Caco-2 (cell line): ENCODE measurements at regions not wholly inside any gene's neighbourhood (a gene's known extent, or its start where the extent isn't known, plus 50 kb on each side); places are given as distances from the start of the nearest gene placed in this dataset.

ENCODE experiments used
- BruUV-seq: library from RNA; stranded (reverse); fragments of 400-500 nt; replicated peaks from 2 replicates; lab custom pipeline; 2021; lab: Mats Ljungman, UMichigan
- CTCF ChIA-PET: fragments of 300-600 bp; sonication (Branson Sonifier 250); formaldehyde crosslinking; loops from one replicate; lab custom pipeline; 2022; ENCODE audit warnings: antibody characterized with exemption; lab: Charles Lee
- POLR2A ChIA-PET: fragments of 300-600 bp; sonication (Branson Sonifier 250); formaldehyde crosslinking; loops from one replicate; lab custom pipeline; 2022; ENCODE audit warnings: antibody characterized with exemption; lab: Charles Lee
- DNase-seq, 2 experiments: peaks; one replicate each; pipeline versions ENCODE4 v3.0.0 to v3.0.0-alpha.2; 2020 to 2022
- H3K27me3 ChIP-seq: replicated peaks from 2 replicates; pipeline ENCODE4 v1.6.0; 2011; ENCODE audit warnings: low read length; ENCODE audit not compliant: control insufficient read depth, insufficient read depth
- H3K36me3 ChIP-seq: 2 replicates; pipeline ENCODE4 v1.5.1; 2011; ENCODE audit warnings: low read length; ENCODE audit not compliant: control insufficient read depth, insufficient read depth
- H3K4me1 ChIP-seq: fragments of 250-450 bp; sonication (Bioruptor Pico); 2 replicates; pipeline ENCODE4 v1.5.1; 2020; ENCODE audit warnings: mild to moderate bottlenecking
- H3K4me3 ChIP-seq: 2 replicates; pipeline ENCODE4 v1.5.1; 2011; ENCODE audit warnings: low read depth, mild to moderate bottlenecking, control low read depth, low read length
- H3K9me3 ChIP-seq: fragments of 250-450 bp; sonication (Bioruptor Pico); 2 replicates; pipeline ENCODE4 v1.5.1; 2020; ENCODE audit warnings: mild to moderate bottlenecking, moderate library complexity
- H3K27ac Mint-ChIP-seq: one replicate; pipeline ENCODE4 v1.8.0; 2022; ENCODE audit warnings: mixed read lengths; ENCODE audit not compliant: unreplicated experiment
- H3K27me3 Mint-ChIP-seq: one replicate; pipeline ENCODE4 v1.8.0; 2022; ENCODE audit warnings: mixed read lengths; ENCODE audit not compliant: insufficient read depth, unreplicated experiment
- H3K36me3 Mint-ChIP-seq: one replicate; pipeline ENCODE4 v1.8.0; 2022; ENCODE audit warnings: mild to moderate bottlenecking, mixed read lengths; ENCODE audit not compliant: insufficient read depth, unreplicated experiment
- H3K4me1 Mint-ChIP-seq: one replicate; pipeline ENCODE4 v1.8.0; 2022; ENCODE audit warnings: low read depth, mixed read lengths; ENCODE audit not compliant: unreplicated experiment
- H3K4me3 Mint-ChIP-seq: one replicate; pipeline ENCODE4 v1.8.0; 2022; ENCODE audit warnings: mild to moderate bottlenecking, moderate library complexity, mixed read lengths; ENCODE audit not compliant: unreplicated experiment
- H3K9me3 Mint-ChIP-seq: one replicate; pipeline ENCODE4 v1.8.0; 2022; ENCODE audit warnings: mixed read lengths; ENCODE audit not compliant: unreplicated experiment
- intact Hi-C: fragments of 100-400 bp; cut with micrococcal nuclease; formaldehyde crosslinking; loops from one replicate; pipeline ENCODE4 v1.10.0; 2022; ENCODE audit not compliant: unreplicated experiment
- TF ChIP-seq, protein P1 (sequence below), 2 experiments: fragments of 200-600 bp in 1 of 2; IDR thresholded peaks; 1 replicate in 1 of 2; 2 replicates in 1 of 2; pipeline versions ENCODE4 v1.5.1 to v1.8.0; 2011 to 2022; ENCODE audit warnings: antibody characterized with exemption in 1 of 2, control low read depth in 1 of 2, inconsistent platforms in 1 of 2, low read depth in 1 of 2, low read length in 1 of 2, mild to moderate bottlenecking in 1 of 2, moderate library complexity in 1 of 2; ENCODE audit not compliant: insufficient read depth in 1 of 2, severe bottlenecking in 1 of 2, unreplicated experiment in 1 of 2

GRCh38 chr1:187281085-187281484, 452.3 kb downstream of the PLA2G4A start:
- H3K4me1 Mint-ChIP-seq = no peaks in the 10 kb centered on the region
- no peaks in the 10 kb centered on the region for H3K36me3 Mint-ChIP-seq
- ChIA-PET POLR2A (no interaction called here), CTCF (no interaction called here)
- no peak overlapping the region for H3K27ac Mint-ChIP-seq
- Histone ChIP-seq H3K4me1 (no peaks in the 10 kb centered on the region), H3K4me3 (no peak overlapping the region), H3K36me3 (no peaks in the 10 kb centered on the region), H3K27me3 (no peaks in the 10 kb centered on the region), H3K9me3 (no peaks in the 10 kb centered on the region)
- TF ChIP-seq, protein P1, sequence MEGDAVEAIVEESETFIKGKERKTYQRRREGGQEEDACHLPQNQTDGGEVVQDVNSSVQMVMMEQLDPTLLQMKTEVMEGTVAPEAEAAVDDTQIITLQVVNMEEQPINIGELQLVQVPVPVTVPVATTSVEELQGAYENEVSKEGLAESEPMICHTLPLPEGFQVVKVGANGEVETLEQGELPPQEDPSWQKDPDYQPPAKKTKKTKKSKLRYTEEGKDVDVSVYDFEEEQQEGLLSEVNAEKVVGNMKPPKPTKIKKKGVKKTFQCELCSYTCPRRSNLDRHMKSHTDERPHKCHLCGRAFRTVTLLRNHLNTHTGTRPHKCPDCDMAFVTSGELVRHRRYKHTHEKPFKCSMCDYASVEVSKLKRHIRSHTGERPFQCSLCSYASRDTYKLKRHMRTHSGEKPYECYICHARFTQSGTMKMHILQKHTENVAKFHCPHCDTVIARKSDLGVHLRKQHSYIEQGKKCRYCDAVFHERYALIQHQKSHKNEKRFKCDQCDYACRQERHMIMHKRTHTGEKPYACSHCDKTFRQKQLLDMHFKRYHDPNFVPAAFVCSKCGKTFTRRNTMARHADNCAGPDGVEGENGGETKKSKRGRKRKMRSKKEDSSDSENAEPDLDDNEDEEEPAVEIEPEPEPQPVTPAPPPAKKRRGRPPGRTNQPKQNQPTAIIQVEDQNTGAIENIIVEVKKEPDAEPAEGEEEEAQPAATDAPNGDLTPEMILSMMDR (IDR thresholded peaks at IDR 0.05; ENCODE audit: insufficient read depth in 1 of 2, low read depth in 1 of 2, low read length in 1 of 2, severe bottlenecking in 1 of 2, unreplicated experiment in 1 of 2) = no peak
- no peaks in the 10 kb centered on the region for H3K9me3 Mint-ChIP-seq
- no peak for DNase-seq
- H3K4me3 Mint-ChIP-seq = no peak overlapping the region
- no TSS peak for BruUV-seq
- intact Hi-C loops = no loop called here
- H3K27me3 Mint-ChIP-seq = no peaks in the 10 kb centered on the region

GRCh38 chr1:187283984-187284383, 455.2 kb downstream of the PLA2G4A start:
- Mint-ChIP-seq H3K27ac (no peak overlapping the region), H3K36me3 (no peaks in the 10 kb centered on the region), H3K4me3 (no peak overlapping the region), H3K27me3 (peaks cover 3% of the 10 kb centered on the region), H3K9me3 (no peaks in the 10 kb centered on the region), H3K4me1 (no peaks in the 10 kb centered on the region)
- ChIA-PET POLR2A (no interaction called here), CTCF (no interaction called here)
- DNase-seq = no peak
- no peak overlapping the region for H3K4me3 ChIP-seq
- intact Hi-C loops = no loop called here
- no peaks in the 10 kb centered on the region for H3K36me3 ChIP-seq
- H3K4me1 ChIP-seq = no peaks in the 10 kb centered on the region
- no peaks in the 10 kb centered on the region for H3K9me3 ChIP-seq
- no TSS peak for BruUV-seq
- TF ChIP-seq, protein P1 (IDR thresholded peaks at IDR 0.05; ENCODE audit: insufficient read depth in 1 of 2, low read depth in 1 of 2, low read length in 1 of 2, severe bottlenecking in 1 of 2, unreplicated experiment in 1 of 2) = no peak
- no peaks in the 10 kb centered on the region for H3K27me3 ChIP-seq

DNA sequence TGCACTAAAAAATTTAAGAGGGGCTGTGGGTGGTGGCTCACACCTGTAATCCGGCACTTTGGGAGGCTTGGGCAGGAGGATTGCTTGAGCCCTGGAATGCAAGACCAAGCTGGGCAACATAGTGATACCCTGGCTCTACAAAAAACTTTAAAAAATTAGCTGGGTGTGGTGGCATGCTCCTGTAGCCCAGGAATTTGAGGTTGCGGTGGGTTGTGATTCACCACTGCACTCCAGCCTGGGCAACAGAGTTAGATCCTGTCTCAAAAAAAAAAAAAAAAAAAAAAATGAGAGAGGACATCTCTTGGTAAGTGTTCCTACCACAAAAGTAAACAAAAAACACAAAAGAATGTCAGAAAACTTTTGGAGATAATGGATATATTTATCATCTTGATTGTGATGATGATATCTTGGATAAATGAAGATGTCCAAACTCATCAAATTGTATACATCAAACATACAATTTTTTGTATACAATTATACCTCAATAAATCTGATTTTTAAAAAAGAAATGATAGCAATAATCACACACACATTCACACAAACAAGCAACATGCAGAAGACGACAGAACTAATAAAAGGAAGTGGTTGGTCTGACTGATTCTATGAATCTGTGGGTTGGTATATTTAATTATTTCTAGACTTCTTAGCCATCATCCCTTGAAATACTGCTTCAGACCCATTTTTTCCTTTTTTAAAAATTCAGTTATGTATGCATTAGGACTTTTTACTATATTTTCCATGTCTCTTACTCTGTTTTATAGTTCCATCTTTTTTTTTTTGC, 465.9 kb downstream of the PLA2G4A start:
- Histone ChIP-seq H3K9me3 (no peaks in the 10 kb centered on the region), H3K36me3 (no peaks in the 10 kb centered on the region), H3K4me3 (no peak overlapping the region), H3K27me3 (no peaks in the 10 kb centered on the region), H3K4me1 (no peaks in the 10 kb centered on the region)
- POLR2A ChIA-PET = no interaction called here
- Mint-ChIP-seq H3K9me3 (no peaks in the 10 kb centered on the region), H3K27me3 (peaks cover 9% of the 10 kb centered on the region), H3K27ac (no peak overlapping the region), H3K4me3 (no peak overlapping the region), H3K36me3 (no peaks in the 10 kb centered on the region), H3K4me1 (no peaks in the 10 kb centered on the region)
- BruUV-seq = no TSS peak
- CTCF ChIA-PET = no interaction called here
- TF ChIP-seq, protein P1 (IDR thresholded peaks at IDR 0.05; ENCODE audit: insufficient read depth in 1 of 2, low read depth in 1 of 2, low read length in 1 of 2, severe bottlenecking in 1 of 2, unreplicated experiment in 1 of 2) = no peak
- DNase-seq = no peak
- intact Hi-C loops = no loop called here
